ENCODE measurements at regions not wholly inside any gene's neighbourhood (a gene's known extent, or its start where the extent isn't known, plus 50 kb on each side); places are given as distances from the start of the nearest gene placed in this dataset.

GRCh38 chr6:14856177-14856576 is 389.7 kb upstream of the JARID2 start:
- Mint-ChIP-seq H3K36me3 (no peaks in the 10 kb centered on the region), H3K27me3 (ENCODE audit: low read depth in 2 of 2) (no peaks in the 10 kb centered on the region), H3K27ac (peak overlapping the region; percentile 100), H3K4me1 (peaks cover 47 to 58% of the 10 kb centered on the region in 2 donors), H3K9me3 (no peaks in the 10 kb centered on the region), H3K4me3 (no peak overlapping the region)
- DNase-seq = no peak
- H3K4me1 ChIP-seq (ENCODE audit: control insufficient read depth, insufficient read depth, low read length) = peaks cover 28% of the 10 kb centered on the region
- no peaks in the 10 kb centered on the region for H3K27me3 ChIP-seq (ENCODE audit: control insufficient read depth, insufficient read depth, low read length)
- TF ChIP-seq CTCF (IDR thresholded peaks at IDR 0.05) = no peak
- no peak overlapping the region for H3K27ac ChIP-seq (ENCODE audit: low read length)
- ATAC-seq = no peak
- intact Hi-C loops (cut with micrococcal nuclease) = loop anchor here (2.0 to 5.0 kb wide), 3 partner anchors 107 to 391 kb away; partner anchors contain the start of gene JARID2
- no peaks in the 10 kb centered on the region for H3K36me3 ChIP-seq (ENCODE audit: control insufficient read depth, insufficient read depth, low read length)
- H3K9me3 ChIP-seq (ENCODE audit: control insufficient read depth, insufficient read depth, low read length) = no peaks in the 10 kb centered on the region
- WGBS (ENCODE audit: insufficient coverage) = 98% methylated on average over 7 of the region's 7 CpGs
- H3K4me3 ChIP-seq (ENCODE audit: low read length) = no peak overlapping the region

DNA sequence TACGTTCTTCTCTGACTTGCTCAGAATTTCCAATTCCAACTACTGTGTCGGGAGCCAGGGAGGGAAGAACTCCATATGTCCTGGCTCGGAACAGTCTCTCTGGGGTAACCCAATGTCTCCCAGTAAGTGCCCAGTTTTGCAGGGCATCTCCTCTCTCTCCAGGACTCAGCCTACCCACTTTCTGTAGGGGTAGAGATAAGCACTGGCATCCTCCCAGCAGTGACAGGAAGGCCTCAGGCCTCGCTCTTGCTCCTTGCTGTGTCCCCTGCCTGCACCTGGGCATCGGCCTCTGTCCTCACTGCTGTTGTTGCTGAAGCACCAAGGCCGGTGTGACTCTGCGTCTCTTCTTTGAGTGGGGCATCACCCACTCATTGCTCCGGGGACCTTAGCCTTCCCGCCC is 388.9 kb upstream of the JARID2 start:
- no peaks in the 10 kb centered on the region for H3K36me3 Mint-ChIP-seq
- H3K27ac Mint-ChIP-seq = peak overlapping the region; percentile 100
- WGBS (ENCODE audit: insufficient coverage) = 93% methylated on average over 9 of the region's 9 CpGs
- Histone ChIP-seq H3K36me3 (ENCODE audit: control insufficient read depth, insufficient read depth, low read length) (no peaks in the 10 kb centered on the region), H3K27ac (ENCODE audit: low read length) (peak overlapping the region; percentile 78), H3K4me3 (ENCODE audit: low read length) (peak overlapping the region; percentile 4), H3K27me3 (ENCODE audit: control insufficient read depth, insufficient read depth, low read length) (no peaks in the 10 kb centered on the region), H3K9me3 (ENCODE audit: control insufficient read depth, insufficient read depth, low read length) (no peaks in the 10 kb centered on the region), H3K4me1 (ENCODE audit: control insufficient read depth, insufficient read depth, low read length) (peaks cover 36% of the 10 kb centered on the region)
- peaks cover 52 to 65% of the 10 kb centered on the region in 2 donors for H3K4me1 Mint-ChIP-seq
- ATAC-seq (peak in 1 of 3 donors; percentile 6), DNase-seq (no peak)
- no peaks in the 10 kb centered on the region for H3K9me3 Mint-ChIP-seq
- H3K4me3 Mint-ChIP-seq = peak overlapping the region; percentile 94
- intact Hi-C loops (cut with micrococcal nuclease) = loop anchor here (1.0 to 5.0 kb wide), 4 partner anchors 20 to 390 kb away; partner anchors contain the start of gene JARID2
- TF ChIP-seq CTCF (IDR thresholded peaks at IDR 0.05) = no peak
- H3K27me3 Mint-ChIP-seq (ENCODE audit: low read depth in 2 of 2) = no peaks in the 10 kb centered on the region

- 9% methylated on average over 11 of the region's 16 CpGs for WGBS (ENCODE audit: insufficient coverage)
- TF ChIP-seq CTCF (IDR thresholded peaks at IDR 0.05) = no peak
- H3K27ac ChIP-seq (ENCODE audit: low read length) = peak overlapping the region; percentile 78
- Mint-ChIP-seq H3K36me3 (no peaks in the 10 kb centered on the region), H3K27ac (peak overlapping the region; percentile 100), H3K4me3 (peak overlapping the region; percentile 94), H3K27me3 (ENCODE audit: low read depth in 2 of 2) (no peaks in the 10 kb centered on the region), H3K9me3 (no peaks in the 10 kb centered on the region), H3K4me1 (peaks cover 52 to 65% of the 10 kb centered on the region in 2 donors)
- DNase-seq (peak; percentile 88 to 92), ATAC-seq (peak; percentile 94 to 98 (median 95))
- intact Hi-C loops (cut with micrococcal nuclease) = loop anchor here (1.0 to 5.0 kb wide), 4 partner anchors 20 to 390 kb away; partner anchors contain the start of gene JARID2
- no peaks in the 10 kb centered on the region for H3K36me3 ChIP-seq (ENCODE audit: control insufficient read depth, insufficient read depth, low read length)
- H3K4me1 ChIP-seq (ENCODE audit: control insufficient read depth, insufficient read depth, low read length) = peaks cover 36% of the 10 kb centered on the region
- no peaks in the 10 kb centered on the region for H3K9me3 ChIP-seq (ENCODE audit: control insufficient read depth, insufficient read depth, low read length)
- peak overlapping the region; percentile 4 for H3K4me3 ChIP-seq (ENCODE audit: low read length)
- no peaks in the 10 kb centered on the region for H3K27me3 ChIP-seq (ENCODE audit: control insufficient read depth, insufficient read depth, low read length)
Measured at GRCh38 chr6:14857501-14857900, 388.4 kb upstream of the JARID2 start.

DNA sequence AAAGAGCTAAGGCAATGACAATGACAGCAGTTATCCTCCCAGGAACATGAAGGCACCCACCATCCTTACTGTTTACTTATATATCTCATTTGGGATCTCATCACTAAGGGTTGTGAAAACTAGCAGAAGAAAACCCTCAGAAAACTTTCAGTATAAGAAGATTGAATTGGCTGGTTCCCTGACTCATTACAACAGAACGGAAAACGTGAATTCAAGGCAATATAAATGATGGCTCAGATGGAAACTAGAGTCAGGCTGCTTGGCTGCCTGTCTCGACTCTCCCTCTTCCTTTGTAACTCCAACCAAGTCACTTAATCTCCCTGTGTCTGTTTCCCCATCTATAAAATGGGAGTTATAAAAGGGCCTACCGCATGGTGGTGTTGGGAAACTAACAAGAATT is 387.1 kb upstream of the JARID2 start:
- DNase-seq (no peak), ATAC-seq (no peak)
- H3K36me3 Mint-ChIP-seq = no peaks in the 10 kb centered on the region
- 80% methylated on average over 2 of the region's 4 CpGs for WGBS (ENCODE audit: insufficient coverage)
- Histone ChIP-seq H3K4me1 (ENCODE audit: control insufficient read depth, insufficient read depth, low read length) (peaks cover 36% of the 10 kb centered on the region), H3K9me3 (ENCODE audit: control insufficient read depth, insufficient read depth, low read length) (no peaks in the 10 kb centered on the region), H3K4me3 (ENCODE audit: low read length) (no peak overlapping the region), H3K36me3 (ENCODE audit: control insufficient read depth, insufficient read depth, low read length) (no peaks in the 10 kb centered on the region), H3K27me3 (ENCODE audit: control insufficient read depth, insufficient read depth, low read length) (no peaks in the 10 kb centered on the region), H3K27ac (ENCODE audit: low read length) (no peak overlapping the region)
- intact Hi-C loops (cut with micrococcal nuclease) = loop anchor here (5.0 kb wide), 2 partner anchors 127 to 388 kb away; partner anchors contain the start of gene JARID2
- TF ChIP-seq CTCF (IDR thresholded peaks at IDR 0.05) = no peak
- H3K27ac Mint-ChIP-seq = peak overlapping the region; percentile 100
- H3K9me3 Mint-ChIP-seq = no peaks in the 10 kb centered on the region
- no peak overlapping the region for H3K4me3 Mint-ChIP-seq
- no peaks in the 10 kb centered on the region for H3K27me3 Mint-ChIP-seq (ENCODE audit: low read depth in 2 of 2)
- peaks cover 58 to 76% of the 10 kb centered on the region in 2 donors for H3K4me1 Mint-ChIP-seq
